Thyroid gland (tissue), 4 donors: ENCODE measurements at regions not wholly inside any gene's neighbourhood (a gene's known extent, or its start where the extent isn't known, plus 50 kb on each side); places are given as distances from the start of the nearest gene placed in this dataset.

Experiments used
- DNase-seq, 2 donors: peaks; one replicate each; pipeline ENCODE4 v3.0.0-alpha.2; 2019
- H3K27ac ChIP-seq, 3 donors: fragments of 200-600 bp; sonication (generic); 1 replicate in 2 of 3; 2 replicates in 1 of 3; pipeline ENCODE4 v1.5.1; 2016 to 2019; ENCODE audit warnings: mild to moderate bottlenecking in 1 of 3, moderate library complexity in 1 of 3
- H3K27me3 ChIP-seq: fragments of 200-600 bp; sonication (generic); one replicate; pipeline ENCODE4 v1.5.1; 2019
- H3K36me3 ChIP-seq, 2 donors: fragments of 200-600 bp; sonication (generic); one replicate each; pipeline ENCODE4 v1.5.1; 2016 to 2019
- H3K4me1 ChIP-seq, 2 donors: fragments of 200-600 bp; sonication (generic); one replicate each; pipeline ENCODE4 v1.5.1; 2017 to 2019
- H3K4me3 ChIP-seq, 3 donors: fragments of 200-600 bp; sonication (generic); replicated peaks in 1 of 3; 1 replicate in 2 of 3; 2 replicates in 1 of 3; pipeline ENCODE4 v1.5.1; 2016; ENCODE audit warnings: mild to moderate bottlenecking in 1 of 3
- H3K9me3 ChIP-seq: fragments of 200-600 bp; sonication (generic); one replicate; pipeline ENCODE4 v1.5.1; 2017
- POLR2A ChIP-seq, 2 donors: fragments of 450-650 bp; IDR thresholded peaks; one replicate each; pipeline ENCODE4 v1.6.1; 2017; ENCODE audit warnings: antibody characterized with exemption in 2 of 2, mild to moderate bottlenecking in 2 of 2, moderate library complexity in 1 of 2
- WGBS, 2 donors: methylation state at CpG; one replicate each; pipeline ENCODE4 v1.1.5; 2017; 5-methylcytosine and 5-hydroxymethylcytosine counted together
- intact Hi-C: fragments of 100-400 bp; cut with DNase I; formaldehyde crosslinking; loops from one replicate; pipeline ENCODE4 v1.15.1; 2023
- TF ChIP-seq, protein P1 (sequence below), 6 experiments: fragments of 200-600 bp in 3 of 6; fragments of 450-650 bp in 3 of 6; sonication (generic) in 3 of 6; IDR thresholded peaks; one replicate each; pipeline ENCODE4 v1.5.1; 2016 to 2019; ENCODE audit warnings: antibody characterized with exemption in 6 of 6, mild to moderate bottlenecking in 2 of 6, inconsistent platforms in 1 of 6, moderate library complexity in 1 of 6

DNA sequence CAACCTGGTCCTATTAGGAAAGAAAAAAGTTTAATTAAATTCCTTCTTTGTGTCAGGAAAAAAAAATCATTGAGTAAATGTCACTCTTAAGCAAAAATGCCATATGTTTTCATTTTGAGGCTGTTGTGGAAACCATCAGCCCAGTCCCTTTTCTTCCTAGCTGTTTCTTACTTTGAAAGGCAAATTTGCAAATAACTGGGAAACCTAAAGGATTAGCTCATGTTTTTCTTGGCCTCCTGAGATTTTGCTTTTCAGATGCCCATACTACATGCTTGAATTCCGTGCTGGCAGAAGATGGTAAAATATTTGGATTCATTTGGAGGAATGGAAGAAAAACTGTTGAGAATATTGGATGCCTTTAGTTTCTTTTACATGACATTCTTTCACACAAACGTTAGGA, 182.1 kb upstream of the ADAMTS5 start:
- H3K27me3 ChIP-seq, result no peaks in the 10 kb centered on the region
- intact Hi-C loops, result no loop called here
- H3K4me1 ChIP-seq, result no peaks in the 10 kb centered on the region
- H3K9me3 ChIP-seq, result no peaks in the 10 kb centered on the region
- TF ChIP-seq POLR2A (IDR thresholded peaks at IDR 0.05), result no peak
- TF ChIP-seq, protein P1, sequence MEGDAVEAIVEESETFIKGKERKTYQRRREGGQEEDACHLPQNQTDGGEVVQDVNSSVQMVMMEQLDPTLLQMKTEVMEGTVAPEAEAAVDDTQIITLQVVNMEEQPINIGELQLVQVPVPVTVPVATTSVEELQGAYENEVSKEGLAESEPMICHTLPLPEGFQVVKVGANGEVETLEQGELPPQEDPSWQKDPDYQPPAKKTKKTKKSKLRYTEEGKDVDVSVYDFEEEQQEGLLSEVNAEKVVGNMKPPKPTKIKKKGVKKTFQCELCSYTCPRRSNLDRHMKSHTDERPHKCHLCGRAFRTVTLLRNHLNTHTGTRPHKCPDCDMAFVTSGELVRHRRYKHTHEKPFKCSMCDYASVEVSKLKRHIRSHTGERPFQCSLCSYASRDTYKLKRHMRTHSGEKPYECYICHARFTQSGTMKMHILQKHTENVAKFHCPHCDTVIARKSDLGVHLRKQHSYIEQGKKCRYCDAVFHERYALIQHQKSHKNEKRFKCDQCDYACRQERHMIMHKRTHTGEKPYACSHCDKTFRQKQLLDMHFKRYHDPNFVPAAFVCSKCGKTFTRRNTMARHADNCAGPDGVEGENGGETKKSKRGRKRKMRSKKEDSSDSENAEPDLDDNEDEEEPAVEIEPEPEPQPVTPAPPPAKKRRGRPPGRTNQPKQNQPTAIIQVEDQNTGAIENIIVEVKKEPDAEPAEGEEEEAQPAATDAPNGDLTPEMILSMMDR (IDR thresholded peaks at IDR 0.05), result no peak
- no peak for DNase-seq
- 62 to 79% methylated on average over 2 of the region's 2 CpGs for WGBS, 2 donors
- H3K4me3 ChIP-seq, result no peak overlapping the region
- no peak overlapping the region for H3K27ac ChIP-seq
- H3K36me3 ChIP-seq, result no peaks in the 10 kb centered on the region

DNA sequence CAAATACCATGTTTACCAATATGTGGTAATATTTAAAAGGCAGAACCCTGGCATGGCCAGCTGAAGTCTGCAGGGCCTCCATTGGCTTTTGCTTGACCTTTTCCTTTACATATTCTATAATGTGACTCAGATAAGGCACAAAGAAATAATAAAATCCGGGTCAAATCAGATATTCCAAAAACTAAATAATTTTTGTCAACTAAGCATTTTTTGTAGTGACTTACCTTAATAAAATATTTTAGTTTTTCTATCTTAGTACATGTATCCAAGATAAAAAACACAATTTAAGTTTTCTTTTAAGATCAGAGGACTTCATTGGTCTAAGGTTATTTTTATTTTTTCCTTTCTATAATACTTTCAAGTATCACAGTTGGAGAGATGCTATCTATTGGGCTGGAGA, 179.4 kb upstream of the ADAMTS5 start:
- Histone ChIP-seq H3K36me3 (no peaks in the 10 kb centered on the region), H3K9me3 (no peaks in the 10 kb centered on the region), H3K27me3 (no peaks in the 10 kb centered on the region), H3K27ac (no peak overlapping the region), H3K4me3 (no peak overlapping the region), H3K4me1 (no peaks in the 10 kb centered on the region)
- intact Hi-C loops, result no loop called here
- DNase-seq, result no peak
- no peak for TF ChIP-seq POLR2A (IDR thresholded peaks at IDR 0.05)
- TF ChIP-seq, protein P1 (IDR thresholded peaks at IDR 0.05), result no peak
- whole genome bisulfite sequencing, 2 donors, result 88 to 89% methylated on average over 1 of the region's 1 CpG

DNA sequence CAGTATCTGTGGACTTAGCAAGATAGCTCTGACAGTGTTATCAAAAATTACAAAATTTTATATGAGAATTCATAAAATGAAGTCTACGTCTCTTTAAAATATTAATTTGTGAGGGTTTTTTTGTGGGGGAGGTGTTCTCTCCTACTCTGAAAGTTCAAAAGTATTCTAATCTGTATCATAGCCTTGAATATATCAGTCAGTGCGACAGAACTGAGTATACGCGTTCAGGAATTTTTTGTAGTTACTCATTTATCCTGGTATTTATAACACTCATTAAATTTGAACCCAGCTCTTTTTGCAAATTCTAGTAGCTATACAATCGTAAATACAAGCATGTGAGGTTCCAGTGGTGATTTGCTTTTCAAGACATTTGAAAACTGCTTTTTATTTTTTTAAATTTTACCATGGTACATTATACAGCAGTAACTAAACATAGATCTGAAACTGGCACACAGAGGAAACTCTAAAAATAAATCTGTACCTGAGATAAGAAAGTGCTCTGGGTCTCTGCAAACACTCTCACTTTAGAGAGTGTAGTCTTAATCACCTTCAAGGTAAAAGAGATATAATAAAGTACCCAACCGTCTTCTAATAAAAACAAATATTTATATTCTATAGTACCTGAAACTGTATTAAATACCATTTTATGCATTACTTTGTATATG, 178.4 kb upstream of the ADAMTS5 start:
- Histone ChIP-seq H3K4me3 (no peak overlapping the region), H3K36me3 (no peaks in the 10 kb centered on the region), H3K27ac (no peak overlapping the region), H3K27me3 (no peaks in the 10 kb centered on the region), H3K9me3 (no peaks in the 10 kb centered on the region), H3K4me1 (no peaks in the 10 kb centered on the region)
- no peak for DNase-seq
- 92 to 94% methylated on average over 6 of the region's 6 CpGs for WGBS, 2 donors
- intact Hi-C loops, result no loop called here
- TF ChIP-seq, protein P1 (IDR thresholded peaks at IDR 0.05), result no peak
- no peak for TF ChIP-seq POLR2A (IDR thresholded peaks at IDR 0.05)

DNA sequence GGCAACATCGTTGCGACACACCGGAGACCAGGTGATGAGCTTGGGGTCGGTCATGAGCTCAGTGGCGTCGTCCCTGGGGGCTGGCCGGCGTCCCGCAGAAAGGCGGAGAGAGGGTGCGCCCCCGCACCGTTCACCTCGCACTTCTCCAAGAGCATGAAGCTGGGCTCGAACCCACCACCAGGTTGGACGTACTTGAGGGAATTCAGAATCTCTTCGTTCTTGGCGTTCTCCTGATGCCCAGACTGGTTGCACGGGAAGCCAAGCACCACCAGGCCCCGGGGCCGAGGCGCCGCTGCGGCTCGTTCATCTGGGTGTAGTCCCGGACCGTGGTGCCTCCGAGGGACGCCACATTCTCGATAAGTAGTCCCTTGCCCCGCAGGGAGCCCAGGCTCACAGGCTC, 176.6 kb upstream of the ADAMTS5 start:
- no peaks in the 10 kb centered on the region for H3K9me3 ChIP-seq
- DNase-seq, result no peak
- intact Hi-C loops, result no loop called here
- 96 to 99% methylated on average over 31 of the region's 31 CpGs for WGBS, 2 donors
- H3K36me3 ChIP-seq, result no peaks in the 10 kb centered on the region
- H3K4me1 ChIP-seq, result no peaks in the 10 kb centered on the region
- TF ChIP-seq, protein P1 (IDR thresholded peaks at IDR 0.05), result no peak
- no peak for TF ChIP-seq POLR2A (IDR thresholded peaks at IDR 0.05)
- no peak overlapping the region for H3K4me3 ChIP-seq
- H3K27ac ChIP-seq, result no peak overlapping the region
- no peaks in the 10 kb centered on the region for H3K27me3 ChIP-seq

DNA sequence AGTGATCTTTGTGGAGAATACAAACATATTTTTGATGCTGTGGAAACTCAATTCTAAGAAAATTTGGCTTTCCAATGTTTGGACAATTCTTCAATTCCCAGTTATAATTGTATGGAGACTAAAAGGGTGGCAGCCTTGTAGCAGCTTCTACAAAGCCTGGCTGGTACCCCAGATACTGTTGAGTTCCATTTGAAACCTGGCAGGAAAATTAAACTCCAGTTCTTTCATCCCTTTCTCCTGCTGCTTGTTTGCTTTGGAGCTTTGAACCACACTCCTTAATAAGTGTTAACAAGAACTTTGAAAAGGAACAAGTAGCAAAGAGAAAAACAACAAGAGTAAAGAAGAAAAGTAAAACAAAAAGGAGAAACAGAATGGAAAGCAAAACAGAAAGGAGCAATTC, 172.6 kb upstream of the ADAMTS5 start:
- no peak for DNase-seq

More for the DNA sequence above, 172.6 kb upstream of the ADAMTS5 start:
- Histone ChIP-seq H3K27me3 (no peaks in the 10 kb centered on the region), H3K4me1 (no peaks in the 10 kb centered on the region), H3K4me3 (no peak overlapping the region), H3K27ac (no peak overlapping the region), H3K36me3 (no peaks in the 10 kb centered on the region), H3K9me3 (no peaks in the 10 kb centered on the region)
- intact Hi-C loops, result no loop called here
- no peak for TF ChIP-seq POLR2A (IDR thresholded peaks at IDR 0.05)
- TF ChIP-seq, protein P1 (IDR thresholded peaks at IDR 0.05), result no peak
